ENCODE measurements at regions not wholly inside any gene's neighbourhood (a gene's known extent, or its start where the extent isn't known, plus 50 kb on each side); places are given as distances from the start of the nearest gene placed in this dataset.
A peak's percentile ranks its signal among the peaks of the same experiment; 100 is the strongest.

DNA sequence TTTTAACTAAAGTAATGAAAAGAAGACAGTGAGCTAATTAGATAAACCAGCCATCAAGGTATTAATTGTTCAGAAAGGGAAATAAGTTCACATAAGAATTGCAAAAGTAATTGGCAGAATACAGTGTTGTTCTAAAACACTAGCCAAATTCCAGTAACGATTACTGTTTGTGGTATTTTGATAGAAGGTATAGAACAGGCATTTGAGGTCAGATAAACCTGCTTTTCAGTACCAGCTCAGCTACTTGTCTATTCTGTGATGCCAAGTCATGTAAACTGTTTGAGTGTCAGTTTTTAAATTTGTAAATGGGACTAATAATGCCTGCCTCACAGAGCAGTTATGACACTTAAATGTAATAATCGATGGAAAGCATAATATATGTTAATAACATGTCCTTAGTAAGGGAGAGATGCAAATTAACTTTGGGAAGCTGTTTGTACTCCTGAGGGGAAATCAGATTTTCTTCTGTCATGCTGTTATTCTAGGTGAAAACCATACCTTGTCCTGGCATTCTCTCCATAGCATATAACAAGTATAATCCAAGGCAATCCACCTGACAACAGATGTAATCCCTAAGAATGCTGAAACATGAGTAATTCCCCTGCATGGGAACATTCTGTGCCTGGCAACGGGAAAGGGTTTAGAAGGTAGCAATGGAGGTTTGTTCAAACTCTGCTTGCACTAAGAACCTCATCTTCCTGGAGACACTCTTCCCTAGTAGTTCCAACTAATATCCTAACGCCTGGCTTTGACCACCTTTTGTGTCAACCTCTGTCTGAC lies 509.5 kb upstream of the PAPPA start:
- ATAC-seq, result no peak

DNA sequence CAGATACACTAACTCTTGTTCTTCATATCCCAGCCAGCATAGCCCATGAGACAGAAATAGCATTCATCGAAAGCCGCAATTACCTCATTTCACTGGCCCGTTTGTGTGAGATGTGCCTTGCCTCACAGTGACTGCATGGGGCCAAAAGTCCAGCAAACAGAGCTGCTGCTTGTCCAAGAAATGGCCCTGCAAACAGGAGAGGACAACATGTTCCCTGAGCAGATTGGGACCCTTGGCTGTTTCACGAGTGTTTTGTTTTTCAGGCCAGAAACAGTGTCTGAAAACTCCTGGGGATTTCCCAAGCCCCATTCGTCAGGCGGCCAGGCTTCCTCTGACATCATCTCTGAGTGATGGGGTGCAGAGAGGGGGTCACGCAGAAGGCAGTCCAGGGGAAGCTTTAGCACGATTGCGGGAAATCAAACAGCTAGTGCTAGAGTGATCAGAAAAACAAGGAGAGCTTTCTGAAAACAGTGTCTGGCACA lies 503.6 kb upstream of the PAPPA start:
- TF ChIP-seq POLR2AphosphoS5 (IDR thresholded peaks at IDR 0.05) (peak; percentile 93), POLR2A (IDR thresholded peaks at IDR 0.05) (no peak), EP300 (IDR thresholded peaks at IDR 0.05) (peak; percentile 35)
- Histone ChIP-seq H3K36me3 (no peaks in the 10 kb centered on the region), H3K9me3 (no peaks in the 10 kb centered on the region), H3K4me1 (peaks cover 0 to 5% (median 0%) of the 10 kb centered on the region in 3 donors), H3K4me3 (no peak overlapping the region), H3K27me3 (no peaks in the 10 kb centered on the region), H3K27ac (peak overlapping the region; percentile 53 to 79 (median 72))
- WGBS, 2 donors (ENCODE audit: low coverage in 1 of 2), result 42 to 56% methylated on average over 4 to 8 of the region's 9 CpGs
- ATAC-seq, result peak; percentile 94

More for the DNA sequence above, 509.5 kb upstream of the PAPPA start:
- TF ChIP-seq, protein P1, sequence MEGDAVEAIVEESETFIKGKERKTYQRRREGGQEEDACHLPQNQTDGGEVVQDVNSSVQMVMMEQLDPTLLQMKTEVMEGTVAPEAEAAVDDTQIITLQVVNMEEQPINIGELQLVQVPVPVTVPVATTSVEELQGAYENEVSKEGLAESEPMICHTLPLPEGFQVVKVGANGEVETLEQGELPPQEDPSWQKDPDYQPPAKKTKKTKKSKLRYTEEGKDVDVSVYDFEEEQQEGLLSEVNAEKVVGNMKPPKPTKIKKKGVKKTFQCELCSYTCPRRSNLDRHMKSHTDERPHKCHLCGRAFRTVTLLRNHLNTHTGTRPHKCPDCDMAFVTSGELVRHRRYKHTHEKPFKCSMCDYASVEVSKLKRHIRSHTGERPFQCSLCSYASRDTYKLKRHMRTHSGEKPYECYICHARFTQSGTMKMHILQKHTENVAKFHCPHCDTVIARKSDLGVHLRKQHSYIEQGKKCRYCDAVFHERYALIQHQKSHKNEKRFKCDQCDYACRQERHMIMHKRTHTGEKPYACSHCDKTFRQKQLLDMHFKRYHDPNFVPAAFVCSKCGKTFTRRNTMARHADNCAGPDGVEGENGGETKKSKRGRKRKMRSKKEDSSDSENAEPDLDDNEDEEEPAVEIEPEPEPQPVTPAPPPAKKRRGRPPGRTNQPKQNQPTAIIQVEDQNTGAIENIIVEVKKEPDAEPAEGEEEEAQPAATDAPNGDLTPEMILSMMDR (IDR thresholded peaks at IDR 0.05), result no peak
- TF ChIP-seq POLR2AphosphoS5 (IDR thresholded peaks at IDR 0.05) (no peak), EP300 (IDR thresholded peaks at IDR 0.05) (no peak), POLR2A (IDR thresholded peaks at IDR 0.05) (no peak)
- H3K9me3 ChIP-seq, result no peaks in the 10 kb centered on the region
- no peaks in the 10 kb centered on the region for H3K4me1 ChIP-seq
- no peaks in the 10 kb centered on the region for H3K36me3 ChIP-seq
- no peak overlapping the region for H3K4me3 ChIP-seq
- no peaks in the 10 kb centered on the region for H3K27me3 ChIP-seq
- H3K27ac ChIP-seq, result no peak overlapping the region
- WGBS, 2 donors (ENCODE audit: low coverage in 1 of 2), result 77 to 82% methylated on average over 4 of the region's 4 CpGs

DNA sequence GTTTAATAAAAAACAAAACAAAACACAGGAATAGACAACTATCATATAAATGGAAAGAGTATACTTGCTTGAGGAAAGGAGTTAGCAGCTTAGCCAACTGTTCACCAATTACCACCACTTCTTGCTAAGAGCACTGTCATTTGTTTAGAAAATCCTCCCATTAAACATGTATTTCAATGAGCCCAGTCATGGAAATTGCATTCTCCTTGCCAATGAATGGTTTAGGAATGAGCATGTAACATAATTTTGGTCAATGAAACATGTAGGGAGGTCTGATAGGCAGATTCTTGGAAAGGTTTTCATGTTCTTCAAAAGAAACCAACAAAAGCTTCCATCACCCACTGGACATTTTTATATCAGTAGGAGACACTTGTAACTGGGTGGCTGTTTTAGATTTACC lies 502.8 kb upstream of the PAPPA start:
- H3K27ac ChIP-seq, result peak overlapping the region; percentile 53 to 79 (median 72)
- H3K9me3 ChIP-seq, result no peaks in the 10 kb centered on the region
- no peaks in the 10 kb centered on the region for H3K27me3 ChIP-seq
- no peaks in the 10 kb centered on the region for H3K36me3 ChIP-seq
- no peak for ATAC-seq
- H3K4me3 ChIP-seq, result no peak overlapping the region
- TF ChIP-seq POLR2AphosphoS5 (IDR thresholded peaks at IDR 0.05) (peak; percentile 28), POLR2A (IDR thresholded peaks at IDR 0.05) (no peak), EP300 (IDR thresholded peaks at IDR 0.05) (no peak)
- TF ChIP-seq, protein P1 (IDR thresholded peaks at IDR 0.05), result no peak
- H3K4me1 ChIP-seq, result peaks cover 0 to 5% (median 0%) of the 10 kb centered on the region in 3 donors

DNA sequence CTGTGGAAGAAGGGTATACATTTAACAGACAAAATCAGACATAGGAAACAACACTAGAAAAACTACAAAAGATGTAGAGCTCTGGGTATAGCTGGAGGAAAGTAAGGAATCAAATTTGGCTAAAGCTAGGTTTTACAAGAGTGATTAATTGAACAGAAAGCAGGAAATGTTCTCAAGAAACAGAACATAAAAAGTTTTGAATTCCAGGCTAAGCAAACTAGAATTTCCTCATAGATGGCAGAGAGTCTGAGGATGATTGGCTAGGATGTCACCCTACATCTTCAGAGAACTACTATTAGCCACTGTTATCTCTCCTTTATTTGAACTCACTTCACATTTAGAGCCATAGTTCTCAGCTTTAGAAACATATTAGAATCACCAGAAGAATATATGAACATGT lies 502.1 kb upstream of the PAPPA start:
- Histone ChIP-seq H3K27ac (peak overlapping the region; percentile 53 to 79 (median 72)), H3K4me3 (no peak overlapping the region), H3K4me1 (peaks cover 0 to 5% (median 0%) of the 10 kb centered on the region in 3 donors), H3K27me3 (no peaks in the 10 kb centered on the region), H3K36me3 (no peaks in the 10 kb centered on the region), H3K9me3 (no peaks in the 10 kb centered on the region)
- TF ChIP-seq POLR2AphosphoS5 (IDR thresholded peaks at IDR 0.05) (peak; percentile 25), POLR2A (IDR thresholded peaks at IDR 0.05) (no peak)
- no peak for ATAC-seq

DNA sequence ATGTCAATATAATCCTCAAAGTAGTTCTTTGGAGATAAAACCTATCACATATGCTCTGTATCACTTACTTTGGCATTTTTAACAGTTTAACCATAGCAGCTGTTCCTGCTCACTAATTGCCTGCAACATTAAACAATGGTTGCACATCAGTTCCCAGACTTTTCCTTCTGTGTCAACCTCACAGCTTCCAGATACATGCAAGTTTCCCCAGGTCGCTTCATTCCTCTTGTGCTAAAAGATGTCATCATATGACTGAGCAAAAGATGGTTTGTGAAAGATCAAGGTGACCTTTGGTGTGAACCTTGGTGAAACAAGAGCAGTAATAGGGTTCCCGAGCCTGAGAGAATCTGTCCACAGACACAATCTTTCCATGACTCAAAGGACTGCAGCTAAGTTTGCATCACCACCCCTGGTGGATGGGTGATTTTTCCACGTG lies 500.4 kb upstream of the PAPPA start:
- WGBS, 2 donors (ENCODE audit: low coverage in 1 of 2), result 26 to 50% methylated on average over 3 of the region's 3 CpGs
- H3K27ac ChIP-seq, result peak overlapping the region in 3 of 4 donors; percentile 14 to 68 (median 40)
- peak; percentile 48 for ATAC-seq
- H3K4me3 ChIP-seq, result no peak overlapping the region
- H3K9me3 ChIP-seq, result no peaks in the 10 kb centered on the region
- H3K4me1 ChIP-seq, result peaks cover 0 to 5% (median 0%) of the 10 kb centered on the region in 3 donors
- no peaks in the 10 kb centered on the region for H3K27me3 ChIP-seq
- TF ChIP-seq POLR2AphosphoS5 (IDR thresholded peaks at IDR 0.05), result peak; percentile 36
- no peak for TF ChIP-seq EP300 (IDR thresholded peaks at IDR 0.05)
- no peaks in the 10 kb centered on the region for H3K36me3 ChIP-seq

DNA sequence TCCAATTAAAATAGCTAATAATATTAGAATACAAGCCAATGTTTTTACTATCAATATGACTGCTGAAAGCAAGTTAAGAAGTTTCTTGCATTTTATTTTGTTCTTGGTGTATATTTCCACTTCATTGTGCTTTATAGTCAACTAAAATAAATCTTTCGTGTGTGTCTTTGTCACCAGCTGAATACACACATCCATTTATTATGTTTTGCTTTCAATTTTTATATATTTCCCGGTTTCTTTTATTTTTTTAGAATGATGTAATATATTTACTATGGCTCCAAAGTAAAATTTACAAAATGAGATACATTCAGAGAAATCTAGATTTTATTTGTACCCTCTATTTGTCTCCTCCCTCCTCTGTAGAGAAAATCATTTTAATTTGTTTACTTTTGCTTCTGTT lies 495.9 kb upstream of the PAPPA start:
- Histone ChIP-seq H3K27me3 (no peaks in the 10 kb centered on the region), H3K27ac (no peak overlapping the region), H3K4me1 (no peaks in the 10 kb centered on the region), H3K36me3 (no peaks in the 10 kb centered on the region), H3K4me3 (no peak overlapping the region), H3K9me3 (no peaks in the 10 kb centered on the region)
- 73 to 82% methylated on average over 2 of the region's 2 CpGs for WGBS, 2 donors (ENCODE audit: low coverage in 1 of 2)
- no peak for ATAC-seq
- TF ChIP-seq POLR2A (IDR thresholded peaks at IDR 0.05) (no peak), EP300 (IDR thresholded peaks at IDR 0.05) (no peak), POLR2AphosphoS5 (IDR thresholded peaks at IDR 0.05) (no peak)
- TF ChIP-seq, protein P1 (IDR thresholded peaks at IDR 0.05), result no peak
